ENCODE measurements at regions not wholly inside any gene's neighbourhood (a gene's known extent, or its start where the extent isn't known, plus 50 kb on each side); places are given as distances from the start of the nearest gene placed in this dataset.

DNA sequence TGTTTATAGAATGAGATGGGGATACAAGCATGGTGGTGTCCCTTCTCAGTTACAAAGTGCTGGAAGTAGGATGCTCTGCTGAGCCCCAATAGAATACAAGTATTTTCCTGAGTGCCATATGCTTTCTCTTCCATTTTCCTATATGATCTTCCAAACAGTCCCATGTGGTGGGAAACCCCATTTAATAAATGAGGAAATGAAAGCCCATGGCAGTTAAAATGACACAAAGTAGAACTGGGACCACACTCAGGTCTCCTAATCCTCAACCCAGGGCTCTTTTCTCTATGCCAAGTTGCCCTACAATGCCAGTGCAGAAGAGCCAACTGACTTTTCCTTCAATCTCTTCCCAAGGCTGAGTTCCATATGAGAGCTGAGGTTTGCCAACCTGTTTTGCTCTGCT lies 198.0 kb upstream of the FOXN2 start:
- no peak for DNase-seq (ENCODE audit: low spot score)
- Mint-ChIP-seq H3K27ac (ENCODE audit: unreplicated experiment) (no peak overlapping the region), H3K4me3 (ENCODE audit: unreplicated experiment) (no peak overlapping the region), H3K9me3 (ENCODE audit: low read depth) (no peaks in the 10 kb centered on the region), H3K36me3 (ENCODE audit: low read depth) (no peaks in the 10 kb centered on the region), H3K27me3 (ENCODE audit: low read depth) (no peaks in the 10 kb centered on the region), H3K4me1 (ENCODE audit: low read depth) (peaks cover 5% of the 10 kb centered on the region)
- TF ChIP-seq, protein P1, sequence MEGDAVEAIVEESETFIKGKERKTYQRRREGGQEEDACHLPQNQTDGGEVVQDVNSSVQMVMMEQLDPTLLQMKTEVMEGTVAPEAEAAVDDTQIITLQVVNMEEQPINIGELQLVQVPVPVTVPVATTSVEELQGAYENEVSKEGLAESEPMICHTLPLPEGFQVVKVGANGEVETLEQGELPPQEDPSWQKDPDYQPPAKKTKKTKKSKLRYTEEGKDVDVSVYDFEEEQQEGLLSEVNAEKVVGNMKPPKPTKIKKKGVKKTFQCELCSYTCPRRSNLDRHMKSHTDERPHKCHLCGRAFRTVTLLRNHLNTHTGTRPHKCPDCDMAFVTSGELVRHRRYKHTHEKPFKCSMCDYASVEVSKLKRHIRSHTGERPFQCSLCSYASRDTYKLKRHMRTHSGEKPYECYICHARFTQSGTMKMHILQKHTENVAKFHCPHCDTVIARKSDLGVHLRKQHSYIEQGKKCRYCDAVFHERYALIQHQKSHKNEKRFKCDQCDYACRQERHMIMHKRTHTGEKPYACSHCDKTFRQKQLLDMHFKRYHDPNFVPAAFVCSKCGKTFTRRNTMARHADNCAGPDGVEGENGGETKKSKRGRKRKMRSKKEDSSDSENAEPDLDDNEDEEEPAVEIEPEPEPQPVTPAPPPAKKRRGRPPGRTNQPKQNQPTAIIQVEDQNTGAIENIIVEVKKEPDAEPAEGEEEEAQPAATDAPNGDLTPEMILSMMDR (IDR thresholded peaks at IDR 0.05) = no peak

DNA sequence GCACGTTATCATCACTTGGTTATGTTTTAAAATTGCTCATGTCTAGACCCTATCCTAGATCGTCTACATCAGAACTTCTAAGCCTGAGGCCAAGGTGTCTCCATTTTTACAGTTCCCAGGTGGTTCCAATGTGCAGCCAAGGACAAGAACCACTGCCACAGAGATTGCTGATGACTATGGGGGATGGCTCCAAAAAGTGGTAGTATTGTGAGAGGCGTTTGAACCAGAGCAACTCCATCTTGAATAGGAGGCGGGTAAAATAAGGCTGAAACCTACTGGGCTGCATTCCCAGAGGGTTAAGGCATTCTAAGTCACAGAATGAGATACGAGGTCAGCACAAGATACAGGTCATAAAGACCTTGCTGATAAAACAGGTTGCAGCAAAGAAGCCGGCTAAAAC lies 195.6 kb upstream of the FOXN2 start:
- Mint-ChIP-seq H3K27me3 (ENCODE audit: low read depth) (no peaks in the 10 kb centered on the region), H3K4me1 (ENCODE audit: low read depth) (no peaks in the 10 kb centered on the region), H3K4me3 (ENCODE audit: unreplicated experiment) (no peak overlapping the region), H3K9me3 (ENCODE audit: low read depth) (no peaks in the 10 kb centered on the region), H3K36me3 (ENCODE audit: low read depth) (no peaks in the 10 kb centered on the region), H3K27ac (ENCODE audit: unreplicated experiment) (no peak overlapping the region)
- TF ChIP-seq, protein P1 (IDR thresholded peaks at IDR 0.05) = no peak
- DNase-seq (ENCODE audit: low spot score) = no peak

DNA sequence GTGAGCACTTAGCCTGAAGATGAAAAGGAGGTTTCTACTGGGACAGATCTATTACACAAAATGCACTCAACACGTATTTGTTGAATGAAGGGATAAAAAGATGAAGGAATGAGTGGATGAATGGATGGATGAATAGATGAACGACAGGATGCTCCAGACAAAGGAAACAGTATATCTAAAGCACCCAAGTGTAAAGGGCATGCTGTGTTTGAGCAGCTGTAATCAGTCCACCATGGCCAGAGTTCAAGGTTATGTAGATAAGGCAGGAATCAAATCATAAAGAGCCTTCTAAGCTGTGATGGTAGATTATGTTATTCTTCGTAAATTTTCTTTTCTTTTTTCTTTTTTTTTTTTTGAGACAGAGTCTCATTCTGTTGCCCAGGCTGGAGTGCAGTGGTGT lies 194.4 kb upstream of the FOXN2 start:
- Mint-ChIP-seq H3K27me3 (ENCODE audit: low read depth) (no peaks in the 10 kb centered on the region), H3K36me3 (ENCODE audit: low read depth) (no peaks in the 10 kb centered on the region), H3K9me3 (ENCODE audit: low read depth) (no peaks in the 10 kb centered on the region), H3K4me1 (ENCODE audit: low read depth) (no peaks in the 10 kb centered on the region), H3K27ac (ENCODE audit: unreplicated experiment) (no peak overlapping the region), H3K4me3 (ENCODE audit: unreplicated experiment) (no peak overlapping the region)
- TF ChIP-seq, protein P1 (IDR thresholded peaks at IDR 0.05) = no peak
- DNase-seq (ENCODE audit: low spot score) = no peak

DNA sequence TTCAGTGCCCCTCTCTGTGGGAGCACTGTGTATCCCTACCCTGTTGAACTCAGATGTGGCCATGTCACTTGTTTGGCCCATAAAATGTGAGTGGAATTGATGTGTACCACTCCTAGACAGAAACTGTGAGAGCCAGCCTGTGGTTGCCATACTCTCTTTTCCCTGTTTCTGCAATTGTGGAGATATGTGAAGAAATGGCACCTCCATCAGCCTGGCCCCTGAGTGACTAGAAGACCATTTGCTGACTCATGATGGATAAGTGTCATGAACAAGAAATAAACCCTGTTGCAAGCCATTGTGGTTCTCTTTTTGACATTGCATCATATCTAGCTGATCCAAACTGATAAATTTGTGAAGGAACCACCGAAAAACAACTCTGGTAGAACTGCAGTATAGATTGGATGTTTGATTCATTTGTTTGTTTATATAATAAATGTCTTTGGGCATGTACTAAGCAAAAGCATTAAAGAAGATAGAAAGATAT lies 193.7 kb upstream of the FOXN2 start:
- Mint-ChIP-seq H3K36me3 (ENCODE audit: low read depth) (no peaks in the 10 kb centered on the region), H3K27me3 (ENCODE audit: low read depth) (no peaks in the 10 kb centered on the region), H3K4me3 (ENCODE audit: unreplicated experiment) (no peak overlapping the region), H3K4me1 (ENCODE audit: low read depth) (no peaks in the 10 kb centered on the region), H3K9me3 (ENCODE audit: low read depth) (no peaks in the 10 kb centered on the region), H3K27ac (ENCODE audit: unreplicated experiment) (no peak overlapping the region)
- TF ChIP-seq, protein P1 (IDR thresholded peaks at IDR 0.05) = no peak
- DNase-seq (ENCODE audit: low spot score) = no peak

DNA sequence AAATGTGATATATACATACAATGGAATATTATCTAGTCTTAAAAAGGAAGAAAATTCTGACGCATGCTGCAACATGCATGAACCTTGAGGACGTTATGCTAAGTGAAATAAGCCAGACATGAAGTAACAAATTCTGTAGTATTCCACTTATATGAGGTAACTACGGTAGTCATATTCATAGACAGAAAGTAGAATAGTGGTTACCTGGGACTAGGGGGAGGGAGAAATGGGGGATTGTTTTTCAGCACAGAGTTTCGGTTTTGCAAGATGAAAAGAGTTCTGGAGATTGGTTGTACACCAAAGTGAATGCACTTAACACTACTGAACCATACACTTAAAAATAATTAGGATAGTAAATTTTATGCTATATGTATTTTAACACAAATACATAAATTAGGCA lies 192.3 kb upstream of the FOXN2 start:
- no peak for DNase-seq (ENCODE audit: low spot score)
- Mint-ChIP-seq H3K27ac (ENCODE audit: unreplicated experiment) (no peak overlapping the region), H3K4me1 (ENCODE audit: low read depth) (no peaks in the 10 kb centered on the region), H3K9me3 (ENCODE audit: low read depth) (no peaks in the 10 kb centered on the region), H3K4me3 (ENCODE audit: unreplicated experiment) (no peak overlapping the region), H3K27me3 (ENCODE audit: low read depth) (no peaks in the 10 kb centered on the region), H3K36me3 (ENCODE audit: low read depth) (no peaks in the 10 kb centered on the region)
- TF ChIP-seq, protein P1 (IDR thresholded peaks at IDR 0.05) = no peak
